ENCODE measurements at regions not wholly inside any gene's neighbourhood (a gene's known extent, or its start where the extent isn't known, plus 50 kb on each side); places are given as distances from the start of the nearest gene placed in this dataset.
"Not testable (repeated sequence)": the region's sequence is repeated elsewhere in the genome, so short reads cannot be mapped to it uniquely, and the experiment has no call there.

GRCh38 chr9:108762348-108763055, 93.3 kb downstream of the ACTL7B start:
- no peak for DNase-seq

GRCh38 chr9:108761655-108762347, 94.0 kb downstream of the ACTL7B start:
- DNase-seq: peak; percentile 63

- DNase-seq: no peak
These were observed 94.9 kb downstream of the ACTL7B start for GRCh38 chr9:108760841-108761240.

GRCh38 chr9:108759835-108760234, 96.0 kb downstream of the ACTL7B start:
- DNase-seq: peak; percentile 15

GRCh38 chr9:108759399-108759798, 96.4 kb downstream of the ACTL7B start:
- DNase-seq: no peak

GRCh38 chr9:108756746-108757490, 98.9 kb downstream of the ACTL7B start:
- no peak for DNase-seq

- DNase-seq: no peak
These were observed 99.8 kb downstream of the ACTL7B start for GRCh38 chr9:108755979-108756378.

- DNase-seq: no peak
These were observed 104.4 kb downstream of the ACTL7B start for GRCh38 chr9:108751369-108751768.

GRCh38 chr9:108750661-108751215, 105.0 kb downstream of the ACTL7B start:
- no peak for DNase-seq

GRCh38 chr9:108748776-108749175, 107.0 kb downstream of the ACTL7B start:
- no peak for DNase-seq

- no peak for DNase-seq
These were observed 108.9 kb downstream of the ACTL7B start for GRCh38 chr9:108746864-108747263.

- DNase-seq: no peak
These were observed 109.8 kb downstream of the ACTL7B start for GRCh38 chr9:108746001-108746400.

- no peak for DNase-seq
These were observed 111.1 kb downstream of the ACTL7B start for GRCh38 chr9:108744641-108745040.

GRCh38 chr9:108743901-108744371, 111.8 kb downstream of the ACTL7B start:
- no peak for DNase-seq

- DNase-seq: no peak
These were observed 112.4 kb downstream of the ACTL7B start for GRCh38 chr9:108743416-108743815.

- DNase-seq: no peak
These were observed 113.6 kb downstream of the ACTL7B start for GRCh38 chr9:108742191-108742590.

GRCh38 chr9:108731292-108731691, 124.5 kb downstream of the ACTL7B start:
- not testable (repeated sequence) for DNase-seq

GRCh38 chr9:108727580-108728111, 128.1 kb downstream of the ACTL7B start:
- peak; percentile 19 for DNase-seq

GRCh38 chr9:108724652-108725051, 131.1 kb downstream of the ACTL7B start:
- DNase-seq: no peak

- no peak for DNase-seq
These were observed 131.7 kb downstream of the ACTL7B start for GRCh38 chr9:108724122-108724521.

- DNase-seq: no peak
These were observed 133.4 kb downstream of the ACTL7B start for GRCh38 chr9:108722396-108722795.

- no peak for DNase-seq
These were observed 135.6 kb downstream of the ACTL7B start for GRCh38 chr9:108720191-108720642.

- no peak for DNase-seq
These were observed 145.4 kb downstream of the ACTL7B start for GRCh38 chr9:108710424-108710823.
